ENCODE measurements at regions not wholly inside any gene's neighbourhood (a gene's known extent, or its start where the extent isn't known, plus 50 kb on each side); places are given as distances from the start of the nearest gene placed in this dataset.
A peak's percentile ranks its signal among the peaks of the same experiment; 100 is the strongest.
"Not testable (repeated sequence)": the region's sequence is repeated elsewhere in the genome, so short reads cannot be mapped to it uniquely, and the experiment has no call there.

- no peak for DNase-seq
These were observed 306.4 kb downstream of the MBD2 start for GRCh38 chr18:53918091-53918490.

GRCh38 chr18:53911200-53911599 is 313.3 kb downstream of the MBD2 start:
- DNase-seq, result no peak

GRCh38 chr18:53909668-53910067 is 314.8 kb downstream of the MBD2 start:
- DNase-seq, result no peak

GRCh38 chr18:53907921-53908320 is 316.5 kb downstream of the MBD2 start:
- DNase-seq, result no peak

GRCh38 chr18:53906681-53907080 is 317.8 kb downstream of the MBD2 start:
- no peak for DNase-seq

GRCh38 chr18:53894675-53895442 is 329.6 kb downstream of the MBD2 start:
- DNase-seq, result no peak

GRCh38 chr18:53887447-53887846 is 337.0 kb downstream of the MBD2 start:
- no peak for DNase-seq

- no peak for DNase-seq
These were observed 338.4 kb downstream of the MBD2 start for GRCh38 chr18:53886058-53886457.

- no peak for DNase-seq
These were observed 340.7 kb downstream of the MBD2 start for GRCh38 chr18:53883771-53884170.

- no peak for DNase-seq
These were observed 350.4 kb downstream of the MBD2 start for GRCh38 chr18:53874103-53874502.

GRCh38 chr18:53864770-53865169 is 359.7 kb downstream of the MBD2 start:
- DNase-seq, result peak; percentile 7

- no peak for DNase-seq
These were observed 361.5 kb downstream of the MBD2 start for GRCh38 chr18:53862921-53863320.

- DNase-seq, result no peak
These were observed 363.3 kb downstream of the MBD2 start for GRCh38 chr18:53861185-53861584.

GRCh38 chr18:53859764-53860163 is 364.7 kb downstream of the MBD2 start:
- no peak for DNase-seq

- DNase-seq, result no peak
These were observed 373.6 kb downstream of the MBD2 start for GRCh38 chr18:53850902-53851301.

- no peak for DNase-seq
These were observed 380.7 kb downstream of the MBD2 start for GRCh38 chr18:53843763-53844162.

- DNase-seq, result peak; percentile 51
These were observed 381.2 kb downstream of the MBD2 start for GRCh38 chr18:53843113-53843760.

- peak; percentile 65 for DNase-seq
These were observed 385.7 kb downstream of the MBD2 start for GRCh38 chr18:53838746-53839145.

GRCh38 chr18:53821141-53821540 is 403.3 kb downstream of the MBD2 start:
- DNase-seq, result not testable (repeated sequence)

- DNase-seq, result no peak
These were observed 404.8 kb downstream of the MBD2 start for GRCh38 chr18:53819671-53820070.

- no peak for DNase-seq
These were observed 405.3 kb downstream of the MBD2 start for GRCh38 chr18:53819174-53819573.

- peak; percentile 14 for DNase-seq
These were observed 406.2 kb downstream of the MBD2 start for GRCh38 chr18:53817976-53818950.

GRCh38 chr18:53800171-53800570 is 424.3 kb downstream of the MBD2 start:
- DNase-seq, result no peak

Measured in fibroblast of skin of right quadriceps (primary cell).